IPS-15b (cell line): ENCODE measurements at regions not wholly inside any gene's neighbourhood (a gene's known extent, or its start where the extent isn't known, plus 50 kb on each side); places are given as distances from the start of the nearest gene placed in this dataset.
"Not testable (repeated sequence)": the region's sequence is repeated elsewhere in the genome, so short reads cannot be mapped to it uniquely, and the experiment has no call there.

Experiments used
- H3K27me3 ChIP-seq: one replicate; pipeline ENCODE4 v1.6.1; 2013; ENCODE audit warnings: low read length; ENCODE audit not compliant: control insufficient read depth, insufficient read depth
- H3K36me3 ChIP-seq: one replicate; pipeline ENCODE4 v1.6.1; 2013; ENCODE audit warnings: low read length; ENCODE audit not compliant: control insufficient read depth, insufficient read depth
- H3K4me1 ChIP-seq: one replicate; pipeline ENCODE4 v1.6.1; 2013; ENCODE audit warnings: mild to moderate bottlenecking, low read length; ENCODE audit not compliant: control insufficient read depth, insufficient read depth
- H3K4me3 ChIP-seq: one replicate; pipeline ENCODE4 v1.5.1; 2013; ENCODE audit warnings: low read depth, low read length
- H3K9ac ChIP-seq: one replicate; pipeline ENCODE4 v1.6.1; 2013; ENCODE audit warnings: low read depth, mild to moderate bottlenecking, low read length
- H3K9me3 ChIP-seq: one replicate; pipeline ENCODE4 v1.6.1; 2013; ENCODE audit warnings: mild to moderate bottlenecking, low read length; ENCODE audit not compliant: control insufficient read depth, insufficient read depth

- H3K4me1 ChIP-seq = no peaks in the 10 kb centered on the region
- H3K4me3 ChIP-seq = no peak overlapping the region
- no peaks in the 10 kb centered on the region for H3K36me3 ChIP-seq
- H3K9ac ChIP-seq = no peak overlapping the region
- H3K27me3 ChIP-seq = no peaks in the 10 kb centered on the region
- no peaks in the 10 kb centered on the region for H3K9me3 ChIP-seq
Observed at GRCh38 chr18:1436199-1436598, 531.5 kb downstream of the ADCYAP1 start.

- H3K9ac ChIP-seq = no peak overlapping the region
- no peaks in the 10 kb centered on the region for H3K36me3 ChIP-seq
- no peak overlapping the region for H3K4me3 ChIP-seq
- no peaks in the 10 kb centered on the region for H3K4me1 ChIP-seq
- no peaks in the 10 kb centered on the region for H3K9me3 ChIP-seq
- H3K27me3 ChIP-seq = no peaks in the 10 kb centered on the region
Observed at GRCh38 chr18:1438458-1438910, 533.8 kb downstream of the ADCYAP1 start.

- Histone ChIP-seq H3K27me3 (no peaks in the 10 kb centered on the region), H3K9me3 (no peaks in the 10 kb centered on the region), H3K36me3 (no peaks in the 10 kb centered on the region), H3K4me3 (no peak overlapping the region), H3K9ac (no peak overlapping the region), H3K4me1 (no peaks in the 10 kb centered on the region)
Observed at GRCh38 chr18:1438967-1439366, 534.3 kb downstream of the ADCYAP1 start.

- H3K9me3 ChIP-seq, H3K9ac ChIP-seq, H3K27me3 ChIP-seq, H3K36me3 ChIP-seq, H3K4me3 ChIP-seq, H3K4me1 ChIP-seq: not testable (repeated sequence)
Observed at GRCh38 chr18:1444062-1444461, 539.4 kb downstream of the ADCYAP1 start.

- H3K4me3 ChIP-seq = no peak overlapping the region
- H3K27me3 ChIP-seq = no peaks in the 10 kb centered on the region
- no peaks in the 10 kb centered on the region for H3K36me3 ChIP-seq
- no peaks in the 10 kb centered on the region for H3K4me1 ChIP-seq
- H3K9ac ChIP-seq = no peak overlapping the region
- H3K9me3 ChIP-seq = no peaks in the 10 kb centered on the region
Observed at GRCh38 chr18:1446765-1447164, 542.1 kb downstream of the ADCYAP1 start.

- Histone ChIP-seq H3K4me3 (no peak overlapping the region), H3K4me1 (no peaks in the 10 kb centered on the region), H3K27me3 (no peaks in the 10 kb centered on the region), H3K36me3 (no peaks in the 10 kb centered on the region), H3K9me3 (no peaks in the 10 kb centered on the region), H3K9ac (no peak overlapping the region)
Observed at GRCh38 chr18:1452821-1453220, 548.1 kb downstream of the ADCYAP1 start.

- Histone ChIP-seq H3K27me3 (no peaks in the 10 kb centered on the region), H3K9ac (no peak overlapping the region), H3K4me1 (no peaks in the 10 kb centered on the region), H3K36me3 (no peaks in the 10 kb centered on the region), H3K4me3 (no peak overlapping the region), H3K9me3 (no peaks in the 10 kb centered on the region)
Observed at GRCh38 chr18:1455605-1456004, 550.9 kb downstream of the ADCYAP1 start.

- H3K9me3 ChIP-seq = no peaks in the 10 kb centered on the region
- no peak overlapping the region for H3K9ac ChIP-seq
- H3K4me1 ChIP-seq = no peaks in the 10 kb centered on the region
- no peaks in the 10 kb centered on the region for H3K36me3 ChIP-seq
- H3K4me3 ChIP-seq = no peak overlapping the region
- no peaks in the 10 kb centered on the region for H3K27me3 ChIP-seq
Observed at GRCh38 chr18:1458547-1458946, 553.9 kb downstream of the ADCYAP1 start.

- Histone ChIP-seq H3K36me3 (no peaks in the 10 kb centered on the region), H3K9me3 (no peaks in the 10 kb centered on the region), H3K9ac (no peak overlapping the region), H3K4me1 (no peaks in the 10 kb centered on the region), H3K4me3 (no peak overlapping the region), H3K27me3 (no peaks in the 10 kb centered on the region)
Observed at GRCh38 chr18:1463981-1464380, 559.3 kb downstream of the ADCYAP1 start.

GRCh38 chr18:1464444-1465217 lies 560.0 kb downstream of the ADCYAP1 start:
- H3K4me1 ChIP-seq = no peaks in the 10 kb centered on the region
- H3K9me3 ChIP-seq = no peaks in the 10 kb centered on the region
- no peaks in the 10 kb centered on the region for H3K36me3 ChIP-seq
- no peak overlapping the region for H3K4me3 ChIP-seq
- H3K9ac ChIP-seq = no peak overlapping the region
- no peaks in the 10 kb centered on the region for H3K27me3 ChIP-seq

- H3K27me3 ChIP-seq = no peaks in the 10 kb centered on the region
Observed at GRCh38 chr18:1466035-1466434, 561.4 kb downstream of the ADCYAP1 start.

GRCh38 chr18:1467461-1467964 lies 562.8 kb downstream of the ADCYAP1 start:
- H3K9me3 ChIP-seq = no peaks in the 10 kb centered on the region
- no peak overlapping the region for H3K4me3 ChIP-seq
- H3K9ac ChIP-seq = no peak overlapping the region
- H3K27me3 ChIP-seq = no peaks in the 10 kb centered on the region
- H3K36me3 ChIP-seq = no peaks in the 10 kb centered on the region
- H3K4me1 ChIP-seq = no peaks in the 10 kb centered on the region

More at GRCh38 chr18:1466035-1466434, 561.4 kb downstream of the ADCYAP1 start:
- Histone ChIP-seq H3K9me3 (no peaks in the 10 kb centered on the region), H3K4me3 (no peak overlapping the region), H3K36me3 (no peaks in the 10 kb centered on the region), H3K9ac (no peak overlapping the region), H3K4me1 (no peaks in the 10 kb centered on the region)
